SK-N-SH treated with all-trans-retinoic acid at 6 μM for 48 hours (cell line): ENCODE measurements at regions not wholly inside any gene's neighbourhood (a gene's known extent, or its start where the extent isn't known, plus 50 kb on each side); places are given as distances from the start of the nearest gene placed in this dataset.

Experiments
- ATAC-seq: fragments of 200-7000 bp; cut with Tn5 transposase; 3 replicates; pipeline ENCODE4 v1.9.1; 2020; ENCODE audit warnings: mild to moderate bottlenecking, moderate library complexity
- BACH2 ChIP-seq: fragments of 250-450 bp; sonication (Bioruptor Pico); IDR thresholded peaks from 2 replicates; pipeline ENCODE4 v1.9.0; 2021; ENCODE audit warnings: mild to moderate bottlenecking, borderline replicate concordance
- CSDC2 ChIP-seq: fragments of 250-450 bp; sonication (Bioruptor Pico); IDR thresholded peaks from 2 replicates; pipeline ENCODE4 v1.5.0; 2020; ENCODE audit warnings: mild to moderate bottlenecking, moderate library complexity
- GLIS3 ChIP-seq: fragments of 250-450 bp; sonication (Bioruptor Pico); IDR thresholded peaks from 2 replicates; pipeline ENCODE4 v1.5.0; 2020; ENCODE audit warnings: mild to moderate bottlenecking, moderate library complexity
- ISL1 ChIP-seq: fragments of 250-450 bp; sonication (Bioruptor Pico); IDR thresholded peaks from 2 replicates; pipeline ENCODE4 v2.1.2; 2022; ENCODE audit warnings: mild to moderate bottlenecking, moderate library complexity
- OSR1 ChIP-seq: fragments of 250-450 bp; sonication (Bioruptor Pico); IDR thresholded peaks from 2 replicates; pipeline ENCODE4 v1.8.0; 2022; ENCODE audit warnings: moderate library complexity, mild to moderate bottlenecking, inconsistent platforms
- PPARA ChIP-seq: fragments of 250-450 bp; sonication (Bioruptor Pico); IDR thresholded peaks from 2 replicates; pipeline ENCODE4 v1.5.0; 2020; ENCODE audit warnings: mild to moderate bottlenecking, borderline replicate concordance
- RARB ChIP-seq: fragments of 250-450 bp; sonication (Bioruptor Pico); IDR thresholded peaks from 2 replicates; pipeline ENCODE4 v1.8.0; 2021; ENCODE audit warnings: mild to moderate bottlenecking, moderate library complexity
- SNAI2 ChIP-seq: fragments of 250-450 bp; sonication (Bioruptor Pico); IDR thresholded peaks from 2 replicates; pipeline ENCODE4 v1.5.0; 2020; ENCODE audit warnings: mild to moderate bottlenecking, moderate library complexity
- TCF4 ChIP-seq: fragments of 250-450 bp; sonication (Bioruptor Pico); IDR thresholded peaks from 2 replicates; pipeline ENCODE4 v1.8.0; 2021; ENCODE audit warnings: mild to moderate bottlenecking, moderate library complexity, borderline replicate concordance
- TOX ChIP-seq: fragments of 250-450 bp; sonication (Bioruptor Pico); IDR thresholded peaks from 2 replicates; pipeline ENCODE4 v1.8.0; 2021; ENCODE audit warnings: mild to moderate bottlenecking, moderate library complexity, borderline replicate concordance
- ZC3H10 ChIP-seq: fragments of 250-450 bp; sonication (Bioruptor Pico); IDR thresholded peaks from 2 replicates; pipeline ENCODE4 v1.5.1; 2021; ENCODE audit warnings: mild to moderate bottlenecking, moderate library complexity
- ZFP3 ChIP-seq: fragments of 250-450 bp; sonication (Bioruptor Pico); IDR thresholded peaks from 2 replicates; pipeline ENCODE4 v1.5.0; 2020; ENCODE audit warnings: mild to moderate bottlenecking, moderate library complexity
- ZFP30 ChIP-seq: fragments of 450-650 bp; formaldehyde crosslinking; IDR thresholded peaks from 2 replicates; pipeline ENCODE4 v1.5.0; 2022; ENCODE audit warnings: mild to moderate bottlenecking, moderate library complexity
- ZNF565 ChIP-seq: fragments of 450-650 bp; formaldehyde crosslinking; conservative IDR thresholded peaks from 2 replicates; pipeline ENCODE4 v1.5.0; 2020; ENCODE audit warnings: low read depth, mild to moderate bottlenecking, moderate library complexity
- ZNF70 ChIP-seq: fragments of 450-650 bp; formaldehyde crosslinking; IDR thresholded peaks from 2 replicates; pipeline ENCODE4 v1.5.0; 2020; ENCODE audit warnings: mild to moderate bottlenecking, moderate library complexity
- TF ChIP-seq, protein P1 (sequence below): fragments of 250-450 bp; sonication (Bioruptor Pico); IDR thresholded peaks from 2 replicates; pipeline ENCODE4 v1.5.1; 2020; ENCODE audit warnings: low read depth, mild to moderate bottlenecking, moderate library complexity
- TF ChIP-seq, protein P2 (sequence below): fragments of 250-450 bp; sonication (Bioruptor Pico); IDR thresholded peaks from 2 replicates; pipeline ENCODE4 v1.8.0; 2020; ENCODE audit warnings: mild to moderate bottlenecking, moderate library complexity, borderline replicate concordance
- TF ChIP-seq, protein P3 (sequence below): fragments of 250-450 bp; sonication (Bioruptor Pico); IDR thresholded peaks from 2 replicates; pipeline ENCODE4 v1.5.1; 2021; ENCODE audit warnings: mild to moderate bottlenecking, moderate library complexity
- TF ChIP-seq, protein P4 (sequence below): fragments of 250-450 bp; sonication (Bioruptor Pico); IDR thresholded peaks from 2 replicates; pipeline ENCODE4 v1.8.0; 2021; ENCODE audit warnings: low read depth, mild to moderate bottlenecking, moderate library complexity, borderline replicate concordance

DNA sequence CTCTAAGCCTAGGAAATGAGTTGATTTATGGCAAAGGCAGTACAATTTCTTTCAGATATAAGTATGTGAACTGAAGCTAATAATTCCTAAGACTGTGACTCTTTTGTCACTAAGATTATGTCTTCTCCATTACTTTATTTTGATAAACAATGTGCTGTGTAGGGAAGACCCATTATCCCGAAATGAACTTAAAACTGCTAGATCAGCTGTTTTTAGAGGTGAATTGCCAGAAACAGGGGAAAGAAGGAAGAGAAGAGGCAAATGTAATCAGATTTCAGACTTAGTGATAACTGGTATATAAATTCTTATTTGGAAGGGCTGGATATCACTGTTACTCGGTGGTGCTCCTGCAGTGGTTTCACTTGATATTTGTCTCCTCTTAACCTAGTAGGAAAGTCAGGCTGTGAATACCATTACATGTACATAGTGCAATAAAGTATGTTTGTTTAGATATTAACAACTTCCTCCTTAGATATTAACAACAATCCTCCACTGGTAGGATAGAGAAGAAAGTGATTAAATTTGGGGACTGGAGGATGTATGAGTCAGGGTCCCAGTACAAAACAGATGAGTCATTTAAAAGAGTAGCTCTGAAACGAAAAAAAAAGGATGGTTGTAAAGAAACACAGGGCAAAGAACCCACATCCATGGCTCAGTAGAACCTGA is 338.5 kb upstream of the KCNH8 start:
- TF ChIP-seq GLIS3 (CRISPR knock-in tag): no peak
- TF ChIP-seq ZNF70 (CRISPR knock-in tag): no peak
- no peak for TF ChIP-seq ZFP30 (CRISPR knock-in tag)
- TF ChIP-seq BACH2 (CRISPR knock-in tag): no peak
- TF ChIP-seq, protein P1, sequence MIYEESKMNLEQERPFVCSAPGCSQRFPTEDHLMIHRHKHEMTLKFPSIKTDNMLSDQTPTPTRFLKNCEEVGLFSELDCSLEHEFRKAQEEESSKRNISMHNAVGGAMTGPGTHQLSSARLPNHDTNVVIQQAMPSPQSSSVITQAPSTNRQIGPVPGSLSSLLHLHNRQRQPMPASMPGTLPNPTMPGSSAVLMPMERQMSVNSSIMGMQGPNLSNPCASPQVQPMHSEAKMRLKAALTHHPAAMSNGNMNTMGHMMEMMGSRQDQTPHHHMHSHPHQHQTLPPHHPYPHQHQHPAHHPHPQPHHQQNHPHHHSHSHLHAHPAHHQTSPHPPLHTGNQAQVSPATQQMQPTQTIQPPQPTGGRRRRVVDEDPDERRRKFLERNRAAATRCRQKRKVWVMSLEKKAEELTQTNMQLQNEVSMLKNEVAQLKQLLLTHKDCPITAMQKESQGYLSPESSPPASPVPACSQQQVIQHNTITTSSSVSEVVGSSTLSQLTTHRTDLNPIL (CRISPR knock-in tag): no peak
- no peak for TF ChIP-seq ZNF565 (CRISPR knock-in tag)
- no peak for TF ChIP-seq RARB (CRISPR knock-in tag)
- TF ChIP-seq ZC3H10 (CRISPR knock-in tag): no peak
- TF ChIP-seq, protein P2, sequence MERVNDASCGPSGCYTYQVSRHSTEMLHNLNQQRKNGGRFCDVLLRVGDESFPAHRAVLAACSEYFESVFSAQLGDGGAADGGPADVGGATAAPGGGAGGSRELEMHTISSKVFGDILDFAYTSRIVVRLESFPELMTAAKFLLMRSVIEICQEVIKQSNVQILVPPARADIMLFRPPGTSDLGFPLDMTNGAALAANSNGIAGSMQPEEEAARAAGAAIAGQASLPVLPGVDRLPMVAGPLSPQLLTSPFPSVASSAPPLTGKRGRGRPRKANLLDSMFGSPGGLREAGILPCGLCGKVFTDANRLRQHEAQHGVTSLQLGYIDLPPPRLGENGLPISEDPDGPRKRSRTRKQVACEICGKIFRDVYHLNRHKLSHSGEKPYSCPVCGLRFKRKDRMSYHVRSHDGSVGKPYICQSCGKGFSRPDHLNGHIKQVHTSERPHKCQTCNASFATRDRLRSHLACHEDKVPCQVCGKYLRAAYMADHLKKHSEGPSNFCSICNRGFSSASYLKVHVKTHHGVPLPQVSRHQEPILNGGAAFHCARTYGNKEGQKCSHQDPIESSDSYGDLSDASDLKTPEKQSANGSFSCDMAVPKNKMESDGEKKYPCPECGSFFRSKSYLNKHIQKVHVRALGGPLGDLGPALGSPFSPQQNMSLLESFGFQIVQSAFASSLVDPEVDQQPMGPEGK (CRISPR knock-in tag): no peak
- no peak for TF ChIP-seq OSR1 (CRISPR knock-in tag)
- no peak for TF ChIP-seq ZFP3 (CRISPR knock-in tag)
- no peak for ATAC-seq

DNA sequence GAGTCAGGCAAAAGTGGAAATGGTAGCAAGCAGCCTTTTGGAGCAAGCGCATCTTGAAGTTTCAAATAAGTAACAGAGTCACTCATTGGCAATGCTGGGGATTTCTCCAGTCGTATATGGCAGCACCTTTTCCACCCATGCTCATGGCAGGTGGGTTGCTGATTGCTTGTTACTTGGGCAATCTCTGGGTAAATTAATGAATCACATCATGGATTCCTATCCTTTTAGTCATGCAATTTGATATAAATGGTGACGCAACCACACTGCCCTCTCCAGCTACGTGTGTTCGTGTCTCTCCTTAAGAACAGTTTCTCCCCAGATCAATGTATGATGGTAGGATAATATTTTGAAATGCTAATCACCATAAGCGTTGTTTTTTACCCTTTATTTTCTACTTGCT is 339.9 kb upstream of the KCNH8 start:
- no peak for ATAC-seq
- no peak for TF ChIP-seq ZNF70 (CRISPR knock-in tag)
- no peak for TF ChIP-seq ZC3H10 (CRISPR knock-in tag)
- TF ChIP-seq, all 23 proteins: peak for 0

DNA sequence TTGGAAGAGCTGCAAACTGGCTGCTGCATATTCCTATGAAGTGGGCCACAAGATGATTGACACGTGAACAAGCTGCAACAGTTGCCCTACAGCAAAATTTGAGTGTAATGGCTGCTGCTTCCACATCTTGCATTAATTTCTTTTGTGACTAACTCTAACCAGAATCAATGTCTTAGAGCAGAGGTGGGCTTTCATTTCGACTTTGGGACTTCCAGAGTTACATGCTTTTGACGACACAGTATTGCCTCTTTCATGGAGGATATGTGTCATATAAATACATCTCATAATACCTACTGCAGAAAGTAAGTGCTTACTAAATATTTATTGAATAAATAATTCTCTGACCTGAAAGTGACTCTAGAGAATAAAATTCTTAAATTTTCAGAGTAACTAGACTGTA is 340.7 kb upstream of the KCNH8 start:
- TF ChIP-seq TOX (no peak), RARB (CRISPR knock-in tag) (no peak), SNAI2 (no peak), CSDC2 (no peak), ISL1 (CRISPR knock-in tag) (no peak), ZNF565 (CRISPR knock-in tag) (no peak), ZFP3 (CRISPR knock-in tag) (no peak), ZNF70 (CRISPR knock-in tag) (no peak), PPARA (CRISPR knock-in tag) (no peak), ZFP30 (CRISPR knock-in tag) (no peak), TCF4 (CRISPR knock-in tag) (no peak), ZC3H10 (CRISPR knock-in tag) (no peak)
- TF ChIP-seq, protein P3, sequence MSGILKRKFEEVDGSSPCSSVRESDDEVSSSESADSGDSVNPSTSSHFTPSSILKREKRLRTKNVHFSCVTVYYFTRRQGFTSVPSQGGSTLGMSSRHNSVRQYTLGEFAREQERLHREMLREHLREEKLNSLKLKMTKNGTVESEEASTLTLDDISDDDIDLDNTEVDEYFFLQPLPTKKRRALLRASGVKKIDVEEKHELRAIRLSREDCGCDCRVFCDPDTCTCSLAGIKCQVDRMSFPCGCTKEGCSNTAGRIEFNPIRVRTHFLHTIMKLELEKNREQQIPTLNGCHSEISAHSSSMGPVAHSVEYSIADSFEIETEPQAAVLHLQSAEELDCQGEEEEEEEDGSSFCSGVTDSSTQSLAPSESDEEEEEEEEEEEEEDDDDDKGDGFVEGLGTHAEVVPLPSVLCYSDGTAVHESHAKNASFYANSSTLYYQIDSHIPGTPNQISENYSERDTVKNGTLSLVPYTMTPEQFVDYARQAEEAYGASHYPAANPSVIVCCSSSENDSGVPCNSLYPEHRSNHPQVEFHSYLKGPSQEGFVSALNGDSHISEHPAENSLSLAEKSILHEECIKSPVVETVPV: no peak
- TF ChIP-seq, protein P2 (CRISPR knock-in tag): no peak
- TF ChIP-seq, protein P4, sequence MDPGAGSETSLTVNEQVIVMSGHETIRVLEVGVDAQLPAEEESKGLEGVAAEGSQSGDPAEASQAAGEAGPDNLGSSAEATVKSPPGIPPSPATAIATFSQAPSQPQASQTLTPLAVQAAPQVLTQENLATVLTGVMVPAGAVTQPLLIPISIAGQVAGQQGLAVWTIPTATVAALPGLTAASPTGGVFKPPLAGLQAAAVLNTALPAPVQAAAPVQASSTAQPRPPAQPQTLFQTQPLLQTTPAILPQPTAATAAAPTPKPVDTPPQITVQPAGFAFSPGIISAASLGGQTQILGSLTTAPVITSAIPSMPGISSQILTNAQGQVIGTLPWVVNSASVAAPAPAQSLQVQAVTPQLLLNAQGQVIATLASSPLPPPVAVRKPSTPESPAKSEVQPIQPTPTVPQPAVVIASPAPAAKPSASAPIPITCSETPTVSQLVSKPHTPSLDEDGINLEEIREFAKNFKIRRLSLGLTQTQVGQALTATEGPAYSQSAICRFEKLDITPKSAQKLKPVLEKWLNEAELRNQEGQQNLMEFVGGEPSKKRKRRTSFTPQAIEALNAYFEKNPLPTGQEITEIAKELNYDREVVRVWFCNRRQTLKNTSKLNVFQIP (CRISPR knock-in tag): no peak
- TF ChIP-seq, protein P1 (CRISPR knock-in tag): no peak
- no peak for ATAC-seq
